ENCODE measurements at regions not wholly inside any gene's neighbourhood (a gene's known extent, or its start where the extent isn't known, plus 50 kb on each side); places are given as distances from the start of the nearest gene placed in this dataset.

DNA sequence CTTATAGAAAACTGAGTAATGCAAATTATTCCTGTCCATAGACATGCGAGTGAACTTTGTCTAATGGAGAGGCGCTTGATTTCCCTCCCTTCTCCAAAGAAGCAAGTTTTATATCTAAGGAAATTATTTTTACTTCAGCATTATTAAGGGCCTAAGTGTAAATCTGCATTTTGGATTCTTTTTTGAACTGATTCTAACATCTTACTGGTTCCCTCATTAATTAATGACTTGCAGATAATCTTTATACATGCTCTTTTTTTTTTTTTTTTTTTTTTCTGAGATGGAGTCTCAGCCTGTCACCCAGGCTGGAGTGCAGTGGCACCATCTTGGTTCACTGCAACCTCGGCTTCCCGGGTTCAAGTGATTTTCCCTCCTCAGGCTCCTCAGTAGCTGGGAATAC, 209.5 kb downstream of the TLE4 start:
- DNase-seq (ENCODE audit: low read depth), result no peak

- no peak for DNase-seq (ENCODE audit: low read depth)
Observed at GRCh38 chr9:79780559-79780958, 208.8 kb downstream of the TLE4 start.

DNA sequence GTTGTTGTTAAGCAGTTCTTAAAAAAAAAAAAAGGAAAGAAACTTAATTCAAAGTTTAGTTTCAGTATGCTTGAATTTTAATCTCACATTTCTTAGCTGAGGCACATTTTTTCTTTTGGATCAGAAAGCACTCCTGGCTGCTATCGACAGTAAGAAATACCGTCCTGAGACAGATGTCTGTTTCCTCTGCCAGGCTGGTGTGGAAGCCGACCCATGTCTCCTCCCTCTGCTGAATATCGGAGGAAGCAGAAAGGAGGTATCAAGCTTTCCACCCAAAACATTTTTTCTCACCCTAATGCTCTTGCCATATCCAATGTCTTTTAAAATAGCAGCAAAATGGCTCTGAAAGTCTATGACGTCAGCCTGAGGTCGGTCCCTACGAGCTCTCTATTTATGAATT, 208.1 kb downstream of the TLE4 start:
- DNase-seq (ENCODE audit: low read depth), result no peak

DNA sequence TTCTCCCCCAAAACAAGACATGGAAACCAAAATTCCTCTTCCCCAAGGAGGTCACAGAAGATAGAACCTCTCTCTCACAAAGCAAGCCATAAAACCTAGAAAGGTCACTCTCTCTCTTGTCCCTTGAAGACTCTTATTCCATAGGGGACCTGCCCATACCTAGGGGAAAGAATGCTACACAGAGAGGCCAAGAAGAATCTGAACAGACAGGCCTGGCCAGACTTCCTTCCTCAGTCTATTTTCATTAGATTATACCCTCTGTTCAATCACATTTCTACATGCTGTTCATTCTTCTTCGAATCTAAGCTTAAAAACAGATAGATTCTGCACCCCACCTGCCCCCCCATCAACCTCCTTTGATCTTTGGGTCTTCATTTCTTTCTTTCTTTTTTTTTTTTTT, 206.8 kb downstream of the TLE4 start:
- no peak for DNase-seq (ENCODE audit: low read depth)

DNA sequence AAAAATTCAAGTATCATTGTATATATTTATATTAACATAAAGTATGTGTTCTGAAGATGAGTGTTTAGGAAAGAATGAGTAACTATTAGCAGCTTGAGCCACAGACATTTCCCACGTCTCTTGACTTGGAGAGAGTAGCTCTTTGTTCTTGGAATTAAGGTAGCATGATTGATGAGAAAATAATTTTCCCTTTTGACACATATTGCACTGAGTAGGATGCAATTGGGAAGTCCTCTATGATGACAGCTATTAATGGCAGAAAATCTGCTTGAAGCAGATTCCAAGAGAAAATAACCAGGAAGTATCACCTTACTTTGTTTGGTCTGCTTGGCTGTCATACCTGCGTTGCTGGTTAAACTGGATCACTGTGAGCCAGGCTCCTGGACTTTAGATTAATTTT, 204.8 kb downstream of the TLE4 start:
- DNase-seq (ENCODE audit: low read depth), result no peak
